ENCODE measurements at regions not wholly inside any gene's neighbourhood (a gene's known extent, or its start where the extent isn't known, plus 50 kb on each side); places are given as distances from the start of the nearest gene placed in this dataset.

- Histone ChIP-seq H4K20me1 (ENCODE audit: control insufficient read depth, extremely low read depth, insufficient read depth, low read length) (no peaks in the 10 kb centered on the region), H2AFZ (ENCODE audit: control insufficient read depth, low read length) (no peak overlapping the region), H3K9me3 (ENCODE audit: control insufficient read depth, low read depth, low read length) (no peaks in the 10 kb centered on the region), H3K27me3 (ENCODE audit: control insufficient read depth, extremely low read depth, insufficient read depth, low read length) (no peaks in the 10 kb centered on the region), H3K4me3 (ENCODE audit: control insufficient read depth in 2 of 3, extremely low read depth in 1 of 3, insufficient read depth in 2 of 3, low read depth in 1 of 3, low read length in 3 of 3) (no peak overlapping the region), H3K9me1 (ENCODE audit: control insufficient read depth, extremely low read depth, insufficient read depth, low read length) (no peaks in the 10 kb centered on the region), H3K27ac (ENCODE audit: control insufficient read depth, insufficient read depth, low read length) (no peak overlapping the region), H3K4me2 (ENCODE audit: control insufficient read depth, extremely low read depth, insufficient read depth, low read depth, low read length) (no peak overlapping the region), H3K36me3 (ENCODE audit: control insufficient read depth in 2 of 2, extremely low read depth in 1 of 2, insufficient read depth in 2 of 2, low read length in 2 of 2) (no peaks in the 10 kb centered on the region), H3K9ac (ENCODE audit: control insufficient read depth, extremely low read depth, insufficient read depth, low read length) (no peak overlapping the region), H3K79me2 (ENCODE audit: control insufficient read depth, insufficient read depth, low read length) (no peaks in the 10 kb centered on the region), H3K4me1 (ENCODE audit: control insufficient read depth, extremely low read depth, insufficient read depth, low read length) (no peaks in the 10 kb centered on the region)
- no peak for DNase-seq (ENCODE audit: low read depth, low spot score)
- no peak for FAIRE-seq
- TF ChIP-seq EZH2 (IDR thresholded peaks at IDR 0.05; ENCODE audit: low read length): no peak
- TF ChIP-seq, protein P1, sequence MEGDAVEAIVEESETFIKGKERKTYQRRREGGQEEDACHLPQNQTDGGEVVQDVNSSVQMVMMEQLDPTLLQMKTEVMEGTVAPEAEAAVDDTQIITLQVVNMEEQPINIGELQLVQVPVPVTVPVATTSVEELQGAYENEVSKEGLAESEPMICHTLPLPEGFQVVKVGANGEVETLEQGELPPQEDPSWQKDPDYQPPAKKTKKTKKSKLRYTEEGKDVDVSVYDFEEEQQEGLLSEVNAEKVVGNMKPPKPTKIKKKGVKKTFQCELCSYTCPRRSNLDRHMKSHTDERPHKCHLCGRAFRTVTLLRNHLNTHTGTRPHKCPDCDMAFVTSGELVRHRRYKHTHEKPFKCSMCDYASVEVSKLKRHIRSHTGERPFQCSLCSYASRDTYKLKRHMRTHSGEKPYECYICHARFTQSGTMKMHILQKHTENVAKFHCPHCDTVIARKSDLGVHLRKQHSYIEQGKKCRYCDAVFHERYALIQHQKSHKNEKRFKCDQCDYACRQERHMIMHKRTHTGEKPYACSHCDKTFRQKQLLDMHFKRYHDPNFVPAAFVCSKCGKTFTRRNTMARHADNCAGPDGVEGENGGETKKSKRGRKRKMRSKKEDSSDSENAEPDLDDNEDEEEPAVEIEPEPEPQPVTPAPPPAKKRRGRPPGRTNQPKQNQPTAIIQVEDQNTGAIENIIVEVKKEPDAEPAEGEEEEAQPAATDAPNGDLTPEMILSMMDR (optimal IDR thresholded peaks at IDR 0.05 in 1 of 3, IDR thresholded peaks at IDR 0.05 in 1 of 3, conservative IDR thresholded peaks at IDR 0.05 in 1 of 3; ENCODE audit: extremely low read depth in 1 of 3, insufficient read depth in 2 of 3, low read length in 3 of 3): no peak
- dilution Hi-C loops (cut with MboI; ENCODE audit: extremely low pct_ligation_motif_present, low sequenced_read_pairs): no loop called here
Observed at GRCh38 chr10:83754857-83755256, 384.5 kb upstream of the GHITM start.

DNA sequence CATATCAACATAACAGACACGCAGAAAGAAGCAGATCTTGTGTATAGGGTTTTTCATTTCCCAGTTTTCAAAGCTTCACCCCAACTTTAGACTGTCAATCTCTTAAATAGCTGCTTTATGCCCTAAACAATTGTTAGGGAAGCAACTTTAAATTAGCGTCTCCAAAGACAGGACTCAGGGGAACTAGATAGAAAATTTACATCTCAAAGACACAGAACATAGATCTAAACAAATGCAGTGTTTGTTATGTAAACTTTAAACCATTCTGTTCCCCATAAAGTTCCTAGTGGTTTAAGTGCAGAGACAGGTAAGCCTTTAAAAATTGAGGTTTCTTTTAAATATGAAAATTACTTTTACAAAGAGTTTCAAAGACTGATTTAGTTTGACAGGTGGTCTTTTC, 379.2 kb upstream of the GHITM start:
- no peak for FAIRE-seq
- Histone ChIP-seq H3K27me3 (ENCODE audit: control insufficient read depth, extremely low read depth, insufficient read depth, low read length) (no peaks in the 10 kb centered on the region), H3K36me3 (ENCODE audit: control insufficient read depth in 2 of 2, extremely low read depth in 1 of 2, insufficient read depth in 2 of 2, low read length in 2 of 2) (no peaks in the 10 kb centered on the region), H3K27ac (ENCODE audit: control insufficient read depth, insufficient read depth, low read length) (no peak overlapping the region), H3K79me2 (ENCODE audit: control insufficient read depth, insufficient read depth, low read length) (no peaks in the 10 kb centered on the region), H3K9me1 (ENCODE audit: control insufficient read depth, extremely low read depth, insufficient read depth, low read length) (no peaks in the 10 kb centered on the region), H4K20me1 (ENCODE audit: control insufficient read depth, extremely low read depth, insufficient read depth, low read length) (no peaks in the 10 kb centered on the region), H2AFZ (ENCODE audit: control insufficient read depth, low read length) (no peak overlapping the region), H3K4me3 (ENCODE audit: control insufficient read depth in 2 of 3, extremely low read depth in 1 of 3, insufficient read depth in 2 of 3, low read depth in 1 of 3, low read length in 3 of 3) (no peak overlapping the region), H3K4me2 (ENCODE audit: control insufficient read depth, extremely low read depth, insufficient read depth, low read depth, low read length) (no peak overlapping the region), H3K9me3 (ENCODE audit: control insufficient read depth, low read depth, low read length) (no peaks in the 10 kb centered on the region), H3K4me1 (ENCODE audit: control insufficient read depth, extremely low read depth, insufficient read depth, low read length) (no peaks in the 10 kb centered on the region), H3K9ac (ENCODE audit: control insufficient read depth, extremely low read depth, insufficient read depth, low read length) (no peak overlapping the region)
- DNase-seq (ENCODE audit: low read depth, low spot score): no peak
- TF ChIP-seq, protein P1 (optimal IDR thresholded peaks at IDR 0.05 in 1 of 3, IDR thresholded peaks at IDR 0.05 in 1 of 3, conservative IDR thresholded peaks at IDR 0.05 in 1 of 3; ENCODE audit: extremely low read depth in 1 of 3, insufficient read depth in 2 of 3, low read length in 3 of 3): no peak
- TF ChIP-seq EZH2 (IDR thresholded peaks at IDR 0.05; ENCODE audit: low read length): no peak
- dilution Hi-C loops (cut with MboI; ENCODE audit: extremely low pct_ligation_motif_present, low sequenced_read_pairs): no loop called here

All from keratinocyte (primary cell).